HEK293T (cell line): ENCODE measurements at regions not wholly inside any gene's neighbourhood (a gene's known extent, or its start where the extent isn't known, plus 50 kb on each side); places are given as distances from the start of the nearest gene placed in this dataset.
"Not testable (repeated sequence)": the region's sequence is repeated elsewhere in the genome, so short reads cannot be mapped to it uniquely, and the experiment has no call there.

Experiments
- ARNT ChIP-seq: fragments of 450-650 bp; IDR thresholded peaks from 2 replicates; pipeline ENCODE4 v1.6.1; 2017; ENCODE audit warnings: mild to moderate bottlenecking
- BHLHE40 ChIP-seq: fragments of 450-650 bp; IDR thresholded peaks from 2 replicates; pipeline ENCODE4 v1.6.1; 2016; ENCODE audit warnings: mild to moderate bottlenecking, moderate library complexity, borderline replicate concordance
- CTBP1 ChIP-seq: fragments of 450-650 bp; IDR thresholded peaks from 2 replicates; pipeline ENCODE4 v1.6.1; 2016; ENCODE audit warnings: borderline replicate concordance
- ELF4 ChIP-seq: fragments of 450-650 bp; IDR thresholded peaks from 2 replicates; pipeline ENCODE4 v1.6.1; 2017; ENCODE audit warnings: antibody characterized with exemption
- FOXK2 ChIP-seq: fragments of 450-650 bp; IDR thresholded peaks from 2 replicates; pipeline ENCODE4 v1.6.1; 2016; ENCODE audit warnings: mild to moderate bottlenecking
- FOXM1 ChIP-seq: fragments of 450-650 bp; IDR thresholded peaks from 2 replicates; pipeline ENCODE4 v1.6.1; 2017; ENCODE audit warnings: mild to moderate bottlenecking, borderline replicate concordance
- HDGF ChIP-seq: fragments of 450-650 bp; IDR thresholded peaks from 2 replicates; pipeline ENCODE4 v1.6.1; 2017; ENCODE audit warnings: antibody characterized with exemption, borderline replicate concordance
- L3MBTL2 ChIP-seq: fragments of 450-650 bp; conservative IDR thresholded peaks from 2 replicates; pipeline ENCODE4 v1.6.1; 2016; ENCODE audit warnings: mild to moderate bottlenecking
- NFRKB ChIP-seq: fragments of 450-650 bp; IDR thresholded peaks from 2 replicates; pipeline ENCODE4 v1.6.1; 2016; ENCODE audit warnings: mild to moderate bottlenecking, moderate library complexity
- SP1 ChIP-seq: fragments of 450-650 bp; IDR thresholded peaks from 2 replicates; pipeline ENCODE4 v1.6.1; 2017
- SUZ12 ChIP-seq: fragments of 450-650 bp; IDR thresholded peaks from 2 replicates; pipeline ENCODE4 v1.6.1; 2016; ENCODE audit warnings: mild to moderate bottlenecking
- TF ChIP-seq, protein P1 (sequence below): fragments of 450-650 bp; IDR thresholded peaks from 2 replicates; pipeline ENCODE4 v1.6.1; 2016

DNA sequence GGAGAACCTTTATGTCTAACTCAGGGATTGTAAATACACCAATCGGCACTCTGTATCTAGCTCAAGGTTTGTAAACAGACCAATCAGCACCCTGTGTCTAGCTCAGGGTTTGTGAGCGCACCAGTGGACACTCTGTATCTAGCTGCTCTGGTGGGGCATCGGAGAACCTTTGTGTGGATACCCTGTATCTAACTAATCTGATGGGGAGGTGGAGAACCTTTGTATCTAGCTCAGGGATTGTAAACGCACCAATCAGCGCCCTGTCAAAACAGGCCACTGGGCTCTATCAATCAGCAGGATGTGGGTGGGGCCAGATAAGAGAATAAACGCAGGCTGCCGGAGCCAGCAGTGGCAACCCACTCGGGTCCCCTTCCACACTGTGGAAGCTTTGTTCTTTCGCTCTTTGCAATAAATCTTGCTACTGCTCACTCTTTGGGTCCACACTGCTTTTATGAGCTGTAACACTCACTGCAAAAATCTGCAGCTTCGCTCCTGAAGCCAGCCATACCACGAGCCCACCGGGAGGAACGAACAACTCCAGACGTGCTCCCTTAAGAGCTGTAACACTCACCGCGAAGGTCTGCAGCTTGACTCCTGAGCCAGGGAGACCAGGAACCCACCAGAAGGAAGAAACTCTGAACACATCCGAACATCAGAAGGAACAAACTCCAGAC is 1673.2 kb upstream of the B3GALT2 start:
- TF ChIP-seq ELF4, SUZ12, NFRKB, FOXK2, FOXM1, CTBP1, ARNT, SP1, HDGF, BHLHE40, L3MBTL2: not testable (repeated sequence)
- TF ChIP-seq, protein P1, sequence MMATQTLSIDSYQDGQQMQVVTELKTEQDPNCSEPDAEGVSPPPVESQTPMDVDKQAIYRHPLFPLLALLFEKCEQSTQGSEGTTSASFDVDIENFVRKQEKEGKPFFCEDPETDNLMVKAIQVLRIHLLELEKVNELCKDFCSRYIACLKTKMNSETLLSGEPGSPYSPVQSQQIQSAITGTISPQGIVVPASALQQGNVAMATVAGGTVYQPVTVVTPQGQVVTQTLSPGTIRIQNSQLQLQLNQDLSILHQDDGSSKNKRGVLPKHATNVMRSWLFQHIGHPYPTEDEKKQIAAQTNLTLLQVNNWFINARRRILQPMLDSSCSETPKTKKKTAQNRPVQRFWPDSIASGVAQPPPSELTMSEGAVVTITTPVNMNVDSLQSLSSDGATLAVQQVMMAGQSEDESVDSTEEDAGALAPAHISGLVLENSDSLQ = not testable (repeated sequence)
